ENCODE measurements at regions not wholly inside any gene's neighbourhood (a gene's known extent, or its start where the extent isn't known, plus 50 kb on each side); places are given as distances from the start of the nearest gene placed in this dataset.

- TF ChIP-seq THAP7 (CRISPR knock-in tag; IDR thresholded peaks at IDR 0.05): no peak
- TF ChIP-seq RAD21 (CRISPR knock-in tag; IDR thresholded peaks at IDR 0.05): peak; percentile 57
- TF ChIP-seq HINFP (CRISPR knock-in tag; IDR thresholded peaks at IDR 0.05; ENCODE audit: low read depth): no peak
- TF ChIP-seq ZNF383 (CRISPR knock-in tag; IDR thresholded peaks at IDR 0.05; ENCODE audit: borderline replicate concordance): no peak
- no peak for TF ChIP-seq NAIF1 (CRISPR knock-in tag; IDR thresholded peaks at IDR 0.05; ENCODE audit: borderline replicate concordance)
- TF ChIP-seq SIX1 (CRISPR knock-in tag; IDR thresholded peaks at IDR 0.05; ENCODE audit: borderline replicate concordance): no peak
- no peak for TF ChIP-seq ZNF337 (CRISPR knock-in tag; IDR thresholded peaks at IDR 0.05; ENCODE audit: borderline replicate concordance, low read depth)
- TF ChIP-seq HNRNPUL1 (IDR thresholded peaks at IDR 0.05; ENCODE audit: low read depth, low read length): no peak
- TF ChIP-seq NCOR1 (IDR thresholded peaks at IDR 0.05; ENCODE audit: borderline replicate concordance, low read length): no peak
- no peak for TF ChIP-seq TAF15 (IDR thresholded peaks at IDR 0.05; ENCODE audit: low read depth, low read length, poor library complexity, severe bottlenecking)
- TF ChIP-seq ZNF350 (CRISPR knock-in tag; IDR thresholded peaks at IDR 0.05; ENCODE audit: borderline replicate concordance, low read depth): no peak
- no peak for TF ChIP-seq CREM (IDR thresholded peaks at IDR 0.05)
- TF ChIP-seq CREM (CRISPR knock-in tag; IDR thresholded peaks at IDR 0.05): no peak
- TF ChIP-seq ZNF414 (CRISPR knock-in tag; IDR thresholded peaks at IDR 0.05): no peak
- no peak for TF ChIP-seq MTA1 (CRISPR knock-in tag; IDR thresholded peaks at IDR 0.05; ENCODE audit: borderline replicate concordance)
- peak; percentile 64 for TF ChIP-seq YY1 (IDR thresholded peaks at IDR 0.05; ENCODE audit: insufficient read depth, insufficient replicate concordance, low read depth, low read length)
- TF ChIP-seq TGIF2 (CRISPR knock-in tag; IDR thresholded peaks at IDR 0.05): no peak
- no peak for TF ChIP-seq ZGPAT (CRISPR knock-in tag; IDR thresholded peaks at IDR 0.05)
- no peak for TF ChIP-seq BRCA1 (CRISPR knock-in tag; IDR thresholded peaks at IDR 0.05)
- no peak for TF ChIP-seq ZFP41 (CRISPR knock-in tag; IDR thresholded peaks at IDR 0.05; ENCODE audit: borderline replicate concordance)
- TF ChIP-seq ZNF121 (CRISPR knock-in tag; IDR thresholded peaks at IDR 0.05): no peak
- no peak for TF ChIP-seq BRD4 (CRISPR knock-in tag; IDR thresholded peaks at IDR 0.05)
- TF ChIP-seq ZKSCAN8 (CRISPR knock-in tag; IDR thresholded peaks at IDR 0.05; ENCODE audit: borderline replicate concordance): no peak
- no peak for TF ChIP-seq ZBTB46 (CRISPR knock-in tag; IDR thresholded peaks at IDR 0.05; ENCODE audit: borderline replicate concordance)
- TF ChIP-seq GATA4 (IDR thresholded peaks at IDR 0.05; ENCODE audit: borderline replicate concordance, low read depth): no peak
- TF ChIP-seq SRSF9 (IDR thresholded peaks at IDR 0.05; ENCODE audit: borderline replicate concordance, insufficient read depth, low read depth, low read length, poor library complexity, severe bottlenecking): no peak
These were observed 148.1 kb upstream of the NRXN3 start (continued) for GRCh38 chr14:78022059-78022458.

Data from HepG2 (cell line).